Uterus (tissue), 3 donors: ENCODE measurements at regions not wholly inside any gene's neighbourhood (a gene's known extent, or its start where the extent isn't known, plus 50 kb on each side); places are given as distances from the start of the nearest gene placed in this dataset.

Source experiments
- DNase-seq, 2 donors: peaks; one replicate each; pipeline ENCODE4 v3.0.0-alpha.2; 2019 to 2020
- H3K27ac ChIP-seq, 2 donors: fragments of 200-600 bp; sonication (generic); 1 replicate in 1 of 2; 2 replicates in 1 of 2; pipeline ENCODE4 v1.5.1; 2016 to 2018
- H3K27me3 ChIP-seq, 2 donors: fragments of 200-600 bp; sonication (generic); one replicate each; pipeline ENCODE4 v1.5.1; 2018 to 2019; ENCODE audit warnings: control low read depth in 1 of 2
- H3K36me3 ChIP-seq, 2 donors: fragments of 200-600 bp; sonication (generic); one replicate each; pipeline ENCODE4 v1.5.1; 2019; ENCODE audit warnings: control low read depth in 1 of 2
- H3K4me1 ChIP-seq, 2 donors: fragments of 200-600 bp; sonication (generic); one replicate each; pipeline ENCODE4 v1.5.1; 2018 to 2019; ENCODE audit warnings: control low read depth in 1 of 2
- H3K4me3 ChIP-seq, 2 donors: fragments of 200-600 bp; sonication (generic); 1 replicate in 1 of 2; 2 replicates in 1 of 2; pipeline ENCODE4 v1.5.1; 2018 to 2019; ENCODE audit warnings: mild to moderate bottlenecking in 1 of 2
- H3K9me3 ChIP-seq, 2 donors: fragments of 200-600 bp; sonication (generic); one replicate each; pipeline ENCODE4 v1.5.1; 2019; ENCODE audit warnings: control low read depth in 1 of 2
- POLR2A ChIP-seq, 2 donors: fragments of 450-650 bp; IDR thresholded peaks; one replicate each; pipeline ENCODE4 v1.6.1; 2016; ENCODE audit warnings: antibody characterized with exemption in 2 of 2, mild to moderate bottlenecking in 1 of 2, moderate library complexity in 1 of 2
- intact Hi-C: fragments of 100-400 bp; cut with DNase I; formaldehyde crosslinking; loops from one replicate; pipeline ENCODE4 v1.15.1; 2023; ENCODE audit warnings: low total_unique reads
- TF ChIP-seq, protein P1 (sequence below), 4 experiments: fragments of 200-600 bp in 2 of 4; fragments of 450-650 bp in 2 of 4; sonication (generic) in 2 of 4; IDR thresholded peaks; one replicate each; pipeline ENCODE4 v1.5.1; 2016 to 2019; ENCODE audit warnings: antibody characterized with exemption in 4 of 4, mild to moderate bottlenecking in 2 of 4, moderate library complexity in 1 of 4
- donor health status: DM: yes; HTN: yes; CAD: no.

DNA sequence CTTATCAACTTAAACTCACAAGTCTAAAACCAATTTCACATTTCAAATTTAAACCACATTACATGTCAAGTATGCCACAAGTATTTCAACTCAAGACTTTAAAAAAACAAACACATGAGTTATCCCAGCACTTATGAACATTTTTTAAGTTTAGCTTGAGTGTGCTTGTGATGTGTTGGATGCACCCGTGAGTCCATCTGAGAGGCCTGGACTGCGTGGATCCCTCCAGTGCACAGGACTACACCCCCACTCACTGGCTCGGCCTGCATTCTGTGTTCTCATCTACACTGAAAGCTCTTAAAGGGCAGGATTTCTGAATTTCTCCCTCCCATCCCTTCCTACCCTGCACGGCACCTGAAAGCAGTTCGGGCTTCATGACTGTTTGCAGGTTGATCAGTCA lies 128.8 kb upstream of the CD93 start:
- H3K4me1 ChIP-seq = no peaks in the 10 kb centered on the region
- TF ChIP-seq, protein P1, sequence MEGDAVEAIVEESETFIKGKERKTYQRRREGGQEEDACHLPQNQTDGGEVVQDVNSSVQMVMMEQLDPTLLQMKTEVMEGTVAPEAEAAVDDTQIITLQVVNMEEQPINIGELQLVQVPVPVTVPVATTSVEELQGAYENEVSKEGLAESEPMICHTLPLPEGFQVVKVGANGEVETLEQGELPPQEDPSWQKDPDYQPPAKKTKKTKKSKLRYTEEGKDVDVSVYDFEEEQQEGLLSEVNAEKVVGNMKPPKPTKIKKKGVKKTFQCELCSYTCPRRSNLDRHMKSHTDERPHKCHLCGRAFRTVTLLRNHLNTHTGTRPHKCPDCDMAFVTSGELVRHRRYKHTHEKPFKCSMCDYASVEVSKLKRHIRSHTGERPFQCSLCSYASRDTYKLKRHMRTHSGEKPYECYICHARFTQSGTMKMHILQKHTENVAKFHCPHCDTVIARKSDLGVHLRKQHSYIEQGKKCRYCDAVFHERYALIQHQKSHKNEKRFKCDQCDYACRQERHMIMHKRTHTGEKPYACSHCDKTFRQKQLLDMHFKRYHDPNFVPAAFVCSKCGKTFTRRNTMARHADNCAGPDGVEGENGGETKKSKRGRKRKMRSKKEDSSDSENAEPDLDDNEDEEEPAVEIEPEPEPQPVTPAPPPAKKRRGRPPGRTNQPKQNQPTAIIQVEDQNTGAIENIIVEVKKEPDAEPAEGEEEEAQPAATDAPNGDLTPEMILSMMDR (IDR thresholded peaks at IDR 0.05) = no peak
- TF ChIP-seq POLR2A (IDR thresholded peaks at IDR 0.05) = no peak
- H3K36me3 ChIP-seq = no peaks in the 10 kb centered on the region
- intact Hi-C loops = no loop called here
- H3K27ac ChIP-seq = no peak overlapping the region
- no peaks in the 10 kb centered on the region for H3K9me3 ChIP-seq
- no peak for DNase-seq
- H3K4me3 ChIP-seq = no peak overlapping the region
- H3K27me3 ChIP-seq = no peaks in the 10 kb centered on the region

- H3K36me3 ChIP-seq = no peaks in the 10 kb centered on the region
- DNase-seq = no peak
- H3K4me3 ChIP-seq = no peak overlapping the region
- H3K4me1 ChIP-seq = no peaks in the 10 kb centered on the region
- no peak overlapping the region for H3K27ac ChIP-seq
- intact Hi-C loops = no loop called here
- H3K27me3 ChIP-seq = no peaks in the 10 kb centered on the region
- no peak for TF ChIP-seq POLR2A (IDR thresholded peaks at IDR 0.05)
- TF ChIP-seq, protein P1 (IDR thresholded peaks at IDR 0.05) = no peak
- no peaks in the 10 kb centered on the region for H3K9me3 ChIP-seq
Observed at GRCh38 chr20:23212464-23212995, 126.4 kb upstream of the CD93 start.

DNA sequence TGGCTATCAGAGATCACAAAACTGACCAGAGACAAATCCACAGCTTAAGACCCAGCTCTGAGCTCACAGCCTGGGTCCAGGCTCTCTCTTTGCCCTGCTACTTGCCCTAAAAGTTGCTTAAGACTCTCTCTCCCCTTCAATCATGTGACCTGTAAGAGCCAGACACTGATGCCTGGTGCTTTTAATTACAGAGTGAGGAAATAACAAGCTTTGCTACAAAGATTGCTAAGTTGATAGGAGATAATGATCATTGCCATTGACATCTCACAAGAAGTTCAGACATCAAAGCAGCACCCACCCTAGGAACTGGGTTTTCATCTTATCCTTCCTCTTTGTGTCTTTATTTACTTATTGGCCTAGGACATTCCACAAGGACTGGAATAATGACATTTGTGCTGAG lies 125.9 kb upstream of the CD93 start:
- DNase-seq = no peak
- Histone ChIP-seq H3K4me3 (no peak overlapping the region), H3K36me3 (no peaks in the 10 kb centered on the region), H3K27ac (no peak overlapping the region), H3K27me3 (no peaks in the 10 kb centered on the region), H3K9me3 (no peaks in the 10 kb centered on the region), H3K4me1 (no peaks in the 10 kb centered on the region)
- TF ChIP-seq POLR2A (IDR thresholded peaks at IDR 0.05) = no peak
- TF ChIP-seq, protein P1 (IDR thresholded peaks at IDR 0.05) = no peak
- intact Hi-C loops = no loop called here

DNA sequence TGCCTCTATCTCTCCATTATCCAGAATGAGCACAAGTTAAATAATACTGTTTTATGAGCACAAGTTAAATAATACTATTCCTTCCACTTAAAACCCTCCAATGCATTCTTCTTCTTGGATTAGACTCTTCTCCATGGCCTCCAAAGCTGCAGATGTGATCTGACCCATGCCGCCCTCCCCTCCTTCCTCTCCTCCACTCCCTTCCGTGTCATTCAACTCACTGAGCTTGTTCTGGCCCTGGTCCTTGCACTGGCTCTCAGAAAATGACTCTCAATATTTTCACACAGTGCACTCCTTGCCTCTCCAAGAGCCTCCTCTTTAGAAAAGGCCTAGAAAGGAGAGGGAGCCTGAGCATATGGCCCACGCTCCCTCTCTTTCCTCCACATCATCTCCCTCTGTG lies 125.0 kb upstream of the CD93 start:
- Histone ChIP-seq H3K4me1 (no peaks in the 10 kb centered on the region), H3K27me3 (no peaks in the 10 kb centered on the region), H3K36me3 (no peaks in the 10 kb centered on the region), H3K4me3 (no peak overlapping the region), H3K27ac (no peak overlapping the region), H3K9me3 (no peaks in the 10 kb centered on the region)
- TF ChIP-seq POLR2A (IDR thresholded peaks at IDR 0.05) = no peak
- TF ChIP-seq, protein P1 (IDR thresholded peaks at IDR 0.05) = no peak
- intact Hi-C loops = no loop called here
- no peak for DNase-seq

DNA sequence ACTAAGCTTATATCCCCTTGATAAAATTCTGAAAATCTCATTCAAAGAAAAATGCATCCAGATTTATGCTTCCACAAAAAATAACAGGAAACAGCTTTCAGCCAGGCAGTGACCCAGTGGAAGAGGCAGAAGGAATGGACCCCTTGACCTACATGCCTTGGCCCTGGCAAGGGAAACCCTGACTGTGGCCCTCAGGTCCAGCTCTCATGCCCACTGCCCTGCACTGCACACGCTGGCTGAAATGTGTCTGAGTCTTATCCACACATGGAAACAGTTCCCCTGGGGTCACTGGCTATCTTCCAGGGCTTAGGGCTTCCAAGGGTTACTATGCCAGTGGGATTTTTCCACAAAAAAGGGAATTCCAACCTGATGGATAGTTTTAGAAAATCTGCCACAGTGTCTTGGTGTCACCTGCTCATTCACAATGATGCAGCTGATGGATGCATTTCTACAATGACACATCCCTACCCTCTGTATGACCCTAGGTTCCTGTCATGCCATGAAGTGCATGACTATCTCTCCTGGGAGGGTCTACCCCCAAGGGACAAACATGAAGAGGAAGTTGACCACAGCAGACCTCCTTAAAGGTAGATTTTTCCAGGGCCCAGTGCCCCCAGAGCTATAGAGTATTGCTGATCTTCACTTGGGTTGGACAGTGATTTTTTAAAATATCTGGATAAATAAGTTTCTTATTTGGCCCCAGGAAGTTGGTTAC lies 121.9 kb upstream of the CD93 start:
- intact Hi-C loops = no loop called here
- H3K27me3 ChIP-seq = no peaks in the 10 kb centered on the region
- no peaks in the 10 kb centered on the region for H3K9me3 ChIP-seq
- no peak for DNase-seq
- H3K4me3 ChIP-seq = no peak overlapping the region
- no peaks in the 10 kb centered on the region for H3K4me1 ChIP-seq
- H3K36me3 ChIP-seq = no peaks in the 10 kb centered on the region
- TF ChIP-seq, protein P1 (IDR thresholded peaks at IDR 0.05) = no peak
- H3K27ac ChIP-seq = no peak overlapping the region
